Endothelial cell of umbilical vein (primary cell): ENCODE measurements at regions not wholly inside any gene's neighbourhood (a gene's known extent, or its start where the extent isn't known, plus 50 kb on each side); places are given as distances from the start of the nearest gene placed in this dataset.

Experiments
- BruUV-seq: library from RNA; stranded (reverse); fragments of 400-500 nt; replicated peaks from 2 replicates; lab custom pipeline; 2021; lab: Mats Ljungman, UMichigan
- CTCF ChIA-PET: fragments of 300-600, 350-600 bp; sonication (Branson Sonifier 250); formaldehyde crosslinking; loops from one replicate; lab custom pipeline; 2021; ENCODE audit warnings: antibody characterized with exemption, inconsistent platforms; lab: Charles Lee
- POLR2A ChIA-PET: fragments of 300-600, 350-600 bp; sonication (Branson Sonifier 250); formaldehyde crosslinking; loops from one replicate; lab custom pipeline; 2021; ENCODE audit warnings: antibody characterized with exemption, inconsistent platforms; lab: Charles Lee
- DNase-seq: peaks from one replicate; pipeline ENCODE4 v3.0.0-alpha.2; 2011; ENCODE audit warnings: low read depth, low spot score
- FAIRE-seq: peaks from 2 replicates; lab custom pipeline; 2011; peaks lifted over from hg19 to GRCh38; lab: Jason Lieb, UNC
- H2AFZ ChIP-seq: 2 replicates; pipeline ENCODE4 v1.6.0; 2012; ENCODE audit warnings: low read depth, low read length, control low read depth, inconsistent platforms
- H3K27ac ChIP-seq: 2 replicates; pipeline ENCODE4 v1.5.1; 2011; ENCODE audit warnings: low read depth, mild to moderate bottlenecking, control low read depth, low read length, moderate library complexity; ENCODE audit not compliant: insufficient read depth
- H3K27me3 ChIP-seq, 2 experiments: 2 replicates each; pipeline versions ENCODE4 v1.6.0 to v1.6.1; 2011; ENCODE audit warnings: low read length in 2 of 2, mixed read lengths in 1 of 2; ENCODE audit not compliant: control insufficient read depth in 2 of 2, insufficient read depth in 2 of 2
- H3K36me3 ChIP-seq, 2 experiments: 2 replicates in 1 of 2; 3 replicates in 1 of 2; pipeline ENCODE4 v1.5.1; 2011; ENCODE audit warnings: low read length in 2 of 2, mild to moderate bottlenecking in 1 of 2, moderate library complexity in 1 of 2; ENCODE audit not compliant: control insufficient read depth in 2 of 2, insufficient read depth in 2 of 2; ENCODE audit errors: extremely low read depth in 1 of 2
- H3K4me1 ChIP-seq: 3 replicates; pipeline ENCODE4 v1.5.1; 2011; ENCODE audit warnings: mild to moderate bottlenecking, low read length; ENCODE audit not compliant: control insufficient read depth, insufficient read depth; ENCODE audit errors: extremely low read depth
- H3K4me2 ChIP-seq: 2 replicates; pipeline ENCODE4 v1.6.1; 2011; ENCODE audit warnings: low read length, control low read depth, mixed read lengths; ENCODE audit not compliant: insufficient read depth
- H3K4me3 ChIP-seq, 3 experiments: fragments of 200-600 bp in 1 of 3; sonication (generic), shearing (Covaris generic) in 1 of 3; replicated peaks in 1 of 3; 2 replicates each; pipeline ENCODE4 v1.5.1; 2011 to 2016; ENCODE audit warnings: control low read depth in 3 of 3, low read length in 3 of 3, mild to moderate bottlenecking in 2 of 3, inconsistent platforms in 1 of 3, low read depth in 1 of 3, moderate library complexity in 1 of 3; ENCODE audit not compliant: insufficient read depth in 1 of 3
- H3K79me2 ChIP-seq: 2 replicates; pipeline ENCODE4 v1.6.0; 2012; ENCODE audit warnings: low read length, inconsistent platforms; ENCODE audit not compliant: control insufficient read depth, insufficient read depth
- H3K9ac ChIP-seq: replicated peaks from 2 replicates; pipeline ENCODE3; 2011; ENCODE audit warnings: low read length, control low read depth; ENCODE audit not compliant: insufficient read depth; ENCODE audit errors: extremely low read depth
- H3K9me1 ChIP-seq: replicated peaks from 3 replicates; pipeline ENCODE4 v1.6.0; 2011; ENCODE audit warnings: mild to moderate bottlenecking, low read length; ENCODE audit not compliant: control insufficient read depth, insufficient read depth; ENCODE audit errors: extremely low read depth
- H3K9me3 ChIP-seq: replicated peaks from 2 replicates; pipeline ENCODE4 v1.5.1; 2012; ENCODE audit warnings: low read length, inconsistent platforms; ENCODE audit not compliant: control insufficient read depth, insufficient read depth
- H4K20me1 ChIP-seq: replicated peaks from 2 replicates; pipeline ENCODE3; 2011; ENCODE audit warnings: mild to moderate bottlenecking, low read length; ENCODE audit not compliant: control insufficient read depth, insufficient read depth; ENCODE audit errors: extremely low read depth
- EZH2 ChIP-seq: IDR thresholded peaks from 2 replicates; pipeline ENCODE4 v1.6.1; 2012; ENCODE audit warnings: borderline replicate concordance, low read depth, mild to moderate bottlenecking, moderate library complexity, low read length, inconsistent platforms; ENCODE audit not compliant: severe bottlenecking
- FOS ChIP-seq: IDR thresholded peaks from 2 replicates; pipeline ENCODE4 v1.6.1; 2011; ENCODE audit warnings: mild to moderate bottlenecking, low read length, moderate library complexity, borderline replicate concordance; ENCODE audit not compliant: insufficient read depth
- GATA2 ChIP-seq: IDR thresholded peaks from 2 replicates; pipeline ENCODE4 v1.7.0; 2011; ENCODE audit warnings: low read depth, mild to moderate bottlenecking, moderate library complexity, mixed read lengths, low read length; ENCODE audit not compliant: insufficient read length, insufficient read depth
- JUN ChIP-seq: IDR thresholded peaks from 2 replicates; pipeline ENCODE4 v1.6.1; 2011; ENCODE audit warnings: borderline replicate concordance, low read depth; ENCODE audit not compliant: insufficient read length, insufficient read depth
- MYC ChIP-seq: IDR thresholded peaks from one replicate; pipeline ENCODE4 v1.6.1; 2011; ENCODE audit warnings: mild to moderate bottlenecking, low read depth, low read length
- POLR2A ChIP-seq: IDR thresholded peaks from 2 replicates; pipeline ENCODE4 v1.6.1; 2012; ENCODE audit warnings: low read depth, mild to moderate bottlenecking, control low read depth, low read length
- POLR2AphosphoS5 ChIP-seq: IDR thresholded peaks from 2 replicates; pipeline ENCODE4 v1.6.1; 2012; ENCODE audit warnings: low read depth, mild to moderate bottlenecking, control low read depth, low read length, moderate library complexity; ENCODE audit not compliant: insufficient read depth
- dilution Hi-C: fragments of 300-500 bp; cut with MboI; formaldehyde crosslinking; loops from one replicate; pipeline ENCODE4 v1.15.0; 2019; ENCODE audit warnings: low sequenced_read_pairs; ENCODE audit not compliant: extremely low pct_ligation_motif_present
- intact Hi-C: fragments of 100-400 bp; cut with micrococcal nuclease; formaldehyde crosslinking; loops from one replicate; pipeline ENCODE4 v1.10.0; 2022
- TF ChIP-seq, protein P1 (sequence below), 2 donors: IDR thresholded peaks; 1 replicate in 1 of 2; 2 replicates in 1 of 2; pipeline ENCODE4 v1.5.1; 2011; ENCODE audit warnings: low read length in 2 of 2, mild to moderate bottlenecking in 2 of 2, moderate library complexity in 2 of 2, control low read depth in 1 of 2, inconsistent platforms in 1 of 2, low read depth in 1 of 2; ENCODE audit not compliant: insufficient read depth in 1 of 2; ENCODE audit errors: extremely low read depth in 1 of 2
- TF ChIP-seq, protein P2 (sequence below): IDR thresholded peaks from 2 replicates; pipeline ENCODE4 v1.6.1; 2011; ENCODE audit not compliant: insufficient read depth, insufficient read length

DNA sequence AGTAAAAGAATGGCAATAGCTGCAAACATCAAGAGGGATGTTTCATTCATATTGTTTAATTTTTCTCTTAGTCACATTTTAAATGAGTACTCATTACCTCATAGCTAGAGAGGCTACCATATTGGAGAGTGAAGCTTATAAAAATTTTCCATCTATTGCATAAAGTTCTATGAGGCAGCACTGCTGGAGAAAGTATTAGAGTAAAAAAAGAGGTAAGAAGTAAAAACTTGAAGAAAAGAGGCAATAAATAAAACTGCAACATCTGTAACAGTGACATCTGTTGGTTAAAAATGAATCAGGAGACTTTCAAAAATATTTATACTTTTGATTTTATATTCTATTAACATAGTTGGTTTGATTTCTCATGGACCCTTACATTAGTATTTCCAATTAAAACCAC lies 284.5 kb upstream of the SEMA3D start:
- DNase-seq, result no peak
- Histone ChIP-seq H3K4me3 (no peak overlapping the region), H3K36me3 (no peaks in the 10 kb centered on the region), H3K27me3 (no peaks in the 10 kb centered on the region), H3K9me3 (no peaks in the 10 kb centered on the region), H3K9me1 (no peaks in the 10 kb centered on the region), H3K79me2 (no peaks in the 10 kb centered on the region), H2AFZ (no peak overlapping the region), H3K9ac (no peak overlapping the region), H3K4me2 (no peak overlapping the region), H4K20me1 (no peaks in the 10 kb centered on the region), H3K27ac (no peak overlapping the region), H3K4me1 (no peaks in the 10 kb centered on the region)
- intact Hi-C loops (no loop called here), dilution Hi-C loops (no loop called here)
- no peak for FAIRE-seq
- ChIA-PET POLR2A (no interaction called here), CTCF (interaction anchor here (3.4 kb wide), 1 partner anchor 429 kb away, joined by 10 read pairs; no protein-coding TSS in a partner anchor)
- TF ChIP-seq POLR2A (no peak), GATA2 (no peak), JUN (no peak), POLR2AphosphoS5 (no peak), EZH2 (no peak), MYC (no peak), FOS (no peak)
- TF ChIP-seq, protein P1, sequence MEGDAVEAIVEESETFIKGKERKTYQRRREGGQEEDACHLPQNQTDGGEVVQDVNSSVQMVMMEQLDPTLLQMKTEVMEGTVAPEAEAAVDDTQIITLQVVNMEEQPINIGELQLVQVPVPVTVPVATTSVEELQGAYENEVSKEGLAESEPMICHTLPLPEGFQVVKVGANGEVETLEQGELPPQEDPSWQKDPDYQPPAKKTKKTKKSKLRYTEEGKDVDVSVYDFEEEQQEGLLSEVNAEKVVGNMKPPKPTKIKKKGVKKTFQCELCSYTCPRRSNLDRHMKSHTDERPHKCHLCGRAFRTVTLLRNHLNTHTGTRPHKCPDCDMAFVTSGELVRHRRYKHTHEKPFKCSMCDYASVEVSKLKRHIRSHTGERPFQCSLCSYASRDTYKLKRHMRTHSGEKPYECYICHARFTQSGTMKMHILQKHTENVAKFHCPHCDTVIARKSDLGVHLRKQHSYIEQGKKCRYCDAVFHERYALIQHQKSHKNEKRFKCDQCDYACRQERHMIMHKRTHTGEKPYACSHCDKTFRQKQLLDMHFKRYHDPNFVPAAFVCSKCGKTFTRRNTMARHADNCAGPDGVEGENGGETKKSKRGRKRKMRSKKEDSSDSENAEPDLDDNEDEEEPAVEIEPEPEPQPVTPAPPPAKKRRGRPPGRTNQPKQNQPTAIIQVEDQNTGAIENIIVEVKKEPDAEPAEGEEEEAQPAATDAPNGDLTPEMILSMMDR (IDR thresholded peaks at IDR 0.05; ENCODE audit: extremely low read depth in 1 of 2, insufficient read depth in 1 of 2, low read depth in 1 of 2, low read length in 2 of 2), result no peak
- TF ChIP-seq, protein P2, sequence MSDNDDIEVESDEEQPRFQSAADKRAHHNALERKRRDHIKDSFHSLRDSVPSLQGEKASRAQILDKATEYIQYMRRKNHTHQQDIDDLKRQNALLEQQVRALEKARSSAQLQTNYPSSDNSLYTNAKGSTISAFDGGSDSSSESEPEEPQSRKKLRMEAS, result no peak
- no TSS peak for BruUV-seq
